SK-N-SH (cell line): ENCODE measurements at regions not wholly inside any gene's neighbourhood (a gene's known extent, or its start where the extent isn't known, plus 50 kb on each side); places are given as distances from the start of the nearest gene placed in this dataset.

Experiments used
- CTCF ChIA-PET: fragments of 300-600, 350-600 bp; formaldehyde crosslinking; extraction: SDS; loops from one replicate; lab custom pipeline; 2021; lab: Yijun Ruan, JAX
- POLR2A ChIA-PET: fragments of 350-600 bp; sonication (Branson Sonifier 250); formaldehyde crosslinking; extraction: SDS; loops from one replicate; lab custom pipeline; 2020; ENCODE audit warnings: antibody characterized with exemption, inconsistent platforms; lab: Yijun Ruan, JAX
- DNase-seq: peaks from one replicate; pipeline ENCODE4 v3.0.0; 2012
- H2AFZ ChIP-seq: fragments of 200-600 bp; sonication (generic); 2 replicates; pipeline ENCODE4 v1.8.1; 2016; ENCODE audit warnings: antibody characterized with exemption, mild to moderate bottlenecking, low read depth
- H3F3A ChIP-seq: fragments of 200-600 bp; sonication (generic); replicated peaks from 2 replicates; pipeline ENCODE3; 2016; ENCODE audit warnings: antibody characterized with exemption, mild to moderate bottlenecking; ENCODE audit not compliant: insufficient read depth
- H3K27ac ChIP-seq, 2 experiments: fragments of 200-500 bp in 1 of 2; fragments of 200-600 bp in 1 of 2; sonication (Bioruptor generic) in 1 of 2; sonication (generic), shearing (Covaris generic) in 1 of 2; 2 replicates each; pipeline versions ENCODE4 v1.5.1 to v1.6.1; 2014 to 2016; ENCODE audit warnings: low read depth in 2 of 2, inconsistent platforms in 1 of 2, low read length in 1 of 2, mild to moderate bottlenecking in 1 of 2, mixed read lengths in 1 of 2
- H3K27me3 ChIP-seq: fragments of 200-600 bp; sonication (generic), shearing (Covaris generic); 2 replicates; pipeline ENCODE4 v1.6.1; 2016; ENCODE audit warnings: mixed run types; ENCODE audit not compliant: insufficient read depth
- H3K36me3 ChIP-seq, 2 experiments: fragments of 200-500 bp in 1 of 2; fragments of 200-600 bp in 1 of 2; sonication (Bioruptor generic) in 1 of 2; sonication (generic) in 1 of 2; replicated peaks in 1 of 2; 2 replicates each; pipeline versions ENCODE3 to v1.5.1; 2014 to 2016; ENCODE audit warnings: low read length in 1 of 2, mild to moderate bottlenecking in 1 of 2; ENCODE audit not compliant: insufficient read depth in 2 of 2, control insufficient read depth in 1 of 2
- H3K4me1 ChIP-seq, 2 experiments: fragments of 200-500 bp in 1 of 2; fragments of 200-600 bp in 1 of 2; sonication (Bioruptor generic) in 1 of 2; sonication (generic), shearing (Covaris generic) in 1 of 2; 2 replicates each; pipeline versions ENCODE4 v1.5.1 to v1.6.1; 2014 to 2016; ENCODE audit warnings: low read depth in 1 of 2, low read length in 1 of 2, mixed run types in 1 of 2; ENCODE audit not compliant: insufficient read depth in 2 of 2, control insufficient read depth in 1 of 2
- H3K4me2 ChIP-seq: fragments of 200-600 bp; sonication (generic), shearing (Covaris generic); 2 replicates; pipeline ENCODE4 v1.6.1; 2017; ENCODE audit warnings: mixed run types
- H3K4me3 ChIP-seq, 2 experiments: fragments of 200-500 bp in 1 of 2; fragments of 200-600 bp in 1 of 2; sonication (Bioruptor generic) in 1 of 2; sonication (generic), shearing (Covaris generic) in 1 of 2; 2 replicates each; pipeline versions ENCODE4 v1.5.1 to v1.8.1; 2014 to 2016; ENCODE audit warnings: low read depth in 2 of 2, inconsistent platforms in 1 of 2, low read length in 1 of 2, mild to moderate bottlenecking in 1 of 2, mixed read lengths in 1 of 2, moderate library complexity in 1 of 2
- H3K79me2 ChIP-seq: fragments of 200-600 bp; sonication (generic); 2 replicates; pipeline ENCODE4 v1.8.1; 2017; ENCODE audit warnings: mild to moderate bottlenecking; ENCODE audit not compliant: insufficient read depth
- H3K9ac ChIP-seq: fragments of 200-600 bp; sonication (generic); 2 replicates; pipeline ENCODE4 v1.6.1; 2017; ENCODE audit warnings: mixed run types
- H3K9me2 ChIP-seq: fragments of 200-600 bp; sonication (generic); 2 replicates; pipeline ENCODE4 v1.6.1; 2017; ENCODE audit warnings: mixed run types
- H3K9me3 ChIP-seq: fragments of 200-600 bp; sonication (generic); 2 replicates; pipeline ENCODE4 v1.6.1; 2017; ENCODE audit warnings: mixed run types, mild to moderate bottlenecking, moderate library complexity
- H4K20me1 ChIP-seq: fragments of 200-600 bp; sonication (generic); 2 replicates; pipeline ENCODE4 v1.6.1; 2017; ENCODE audit warnings: mild to moderate bottlenecking, mixed run types; ENCODE audit not compliant: insufficient read depth
- ELF1 ChIP-seq: IDR thresholded peaks from 2 replicates; pipeline ENCODE4 v1.4.0; 2012
- EP300 ChIP-seq, 2 experiments: IDR thresholded peaks; 2 replicates each; pipeline versions ENCODE4 v1.4.0 to v1.6.1; 2012; ENCODE audit warnings: borderline replicate concordance in 1 of 2, low read depth in 1 of 2, low read length in 1 of 2
- EZH2phosphoT487 ChIP-seq: fragments of 200-600 bp; sonication (generic); IDR thresholded peaks from 2 replicates; pipeline ENCODE4 v1.6.1; 2017; ENCODE audit warnings: low read depth, mixed run types, mild to moderate bottlenecking, antibody characterized with exemption, moderate library complexity, borderline replicate concordance
- FOSL2 ChIP-seq: IDR thresholded peaks from 2 replicates; pipeline ENCODE4 v1.4.0; 2012; ENCODE audit warnings: low read depth, mild to moderate bottlenecking, moderate library complexity, borderline replicate concordance
- MXI1 ChIP-seq: IDR thresholded peaks from 2 replicates; pipeline ENCODE4 v1.6.1; 2012; ENCODE audit warnings: mild to moderate bottlenecking, low read depth, low read length, improper control_type of control experiment
- NRF1 ChIP-seq: IDR thresholded peaks from 2 replicates; pipeline ENCODE4 v1.6.1; 2012; ENCODE audit warnings: low read depth, mild to moderate bottlenecking, low read length
- POLR2AphosphoS5 ChIP-seq: IDR thresholded peaks from 2 replicates; pipeline ENCODE4 v1.6.1; 2012; ENCODE audit warnings: low read depth, low read length
- RCOR1 ChIP-seq: fragments of 150-350 bp; IDR thresholded peaks from 2 replicates; pipeline ENCODE4 v1.6.1; 2017; ENCODE audit warnings: antibody characterized with exemption, low read length
- RFX5 ChIP-seq: IDR thresholded peaks from 2 replicates; pipeline ENCODE4 v1.6.1; 2012; ENCODE audit warnings: mild to moderate bottlenecking, improper control_type of control experiment, low read length
- TAF1 ChIP-seq: IDR thresholded peaks from 2 replicates; pipeline ENCODE4 v1.6.1; 2012; ENCODE audit warnings: low read depth, mild to moderate bottlenecking, low read length, moderate library complexity, borderline replicate concordance
- TCF12 ChIP-seq: IDR thresholded peaks from 2 replicates; pipeline ENCODE4 v1.4.0; 2012
- TEAD4 ChIP-seq: IDR thresholded peaks from 2 replicates; pipeline ENCODE4 v1.4.0; 2012; ENCODE audit warnings: mild to moderate bottlenecking, borderline replicate concordance; ENCODE audit not compliant: insufficient read depth
- WGBS: methylation state at CpG from one replicate; pipeline ENCODE4 v1.1.6; 2017; ENCODE audit warnings: low lambda C conversion rate; 5-methylcytosine and 5-hydroxymethylcytosine counted together
- TF ChIP-seq, protein P1 (sequence below): fragments of 150-350 bp; IDR thresholded peaks from 2 replicates; pipeline ENCODE4 v1.6.1; 2017; ENCODE audit warnings: antibody characterized with exemption, low read length, low read depth, borderline replicate concordance
- TF ChIP-seq, protein P2 (sequence below): IDR thresholded peaks from 2 replicates; pipeline ENCODE4 v1.6.1; 2012; ENCODE audit warnings: mild to moderate bottlenecking, low read depth, low read length, moderate library complexity
- TF ChIP-seq, protein P3 (sequence below): IDR thresholded peaks from 2 replicates; pipeline ENCODE4; 2012
- TF ChIP-seq, protein P4 (sequence below): IDR thresholded peaks from 2 replicates; pipeline ENCODE4 v1.4.0; 2012; ENCODE audit warnings: low read depth
- TF ChIP-seq, protein P5 (sequence below): fragments of 150-350 bp; IDR thresholded peaks from 2 replicates; pipeline ENCODE4 v1.6.1; 2016; ENCODE audit warnings: mild to moderate bottlenecking, low read depth, low read length

DNA sequence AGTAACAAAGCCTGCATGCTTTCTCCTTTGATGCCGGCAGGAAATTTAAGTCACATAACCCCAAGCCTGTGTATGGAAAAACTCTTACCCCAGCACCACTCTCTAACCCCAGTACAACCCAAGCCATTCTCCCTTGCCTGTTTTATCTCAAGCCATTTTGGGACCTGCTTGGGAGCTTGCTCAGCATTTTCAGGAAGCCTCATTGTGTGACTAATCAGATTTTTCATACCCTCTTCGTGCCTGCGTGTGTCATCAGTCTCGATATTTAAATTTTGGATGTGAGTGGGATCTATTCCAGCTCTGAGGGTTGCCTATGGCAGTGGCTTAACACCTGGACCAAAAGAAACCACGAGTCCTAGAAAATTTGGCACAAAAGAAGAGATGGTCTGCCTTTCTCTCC is 426.2 kb downstream of the SQOR start (continued):
- TF ChIP-seq POLR2AphosphoS5: no peak

DNA sequence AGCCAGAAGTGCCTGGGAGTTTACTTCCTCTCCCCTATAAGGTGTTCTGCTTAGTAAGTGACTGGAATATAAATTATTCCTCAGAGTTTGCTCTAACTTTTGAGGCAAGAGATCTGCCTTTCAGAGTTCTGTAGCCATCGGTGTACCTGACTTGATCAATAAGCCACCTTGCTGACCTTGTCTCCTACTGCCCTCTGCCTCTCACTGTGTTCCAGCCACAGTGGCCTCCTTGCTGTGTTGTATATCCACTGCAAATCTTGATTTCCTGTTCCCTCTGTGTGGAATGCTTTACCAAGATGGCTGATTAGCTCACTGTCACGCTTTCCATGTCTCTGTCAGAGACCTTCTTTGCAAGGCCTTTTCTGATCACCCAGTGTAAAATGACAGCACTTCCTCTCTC is 442.4 kb downstream of the SQOR start:
- WGBS: 23% methylated on average over 2 of the region's 2 CpGs
- H3F3A ChIP-seq: no peaks in the 10 kb centered on the region

DNA sequence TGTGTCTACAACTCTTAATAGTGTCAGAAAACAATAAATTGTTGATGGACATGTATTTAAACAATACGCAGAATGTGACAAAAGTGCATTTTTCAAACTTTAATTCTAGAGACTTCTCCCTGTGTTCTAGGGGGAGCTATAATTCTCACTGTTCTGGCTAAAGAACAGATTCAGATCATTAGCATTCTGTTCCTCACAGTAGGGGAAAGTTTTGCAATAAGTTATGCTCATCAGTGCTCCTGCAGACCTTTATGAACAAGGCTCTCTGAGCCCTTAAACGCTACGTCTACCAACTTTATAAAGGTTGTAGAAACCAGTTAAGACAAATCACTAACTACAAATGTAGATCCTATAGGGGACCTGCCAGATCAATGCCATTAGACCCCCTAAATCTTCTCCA is 444.2 kb downstream of the SQOR start:
- POLR2A ChIA-PET: interaction anchor here (1.4 kb wide), 1 partner anchor 199 kb away, joined by 5 read pairs; no protein-coding TSS in a partner anchor
- no peak overlapping the region for H3K9ac ChIP-seq
- no peaks in the 10 kb centered on the region for H3K27me3 ChIP-seq
- H3K9me2 ChIP-seq: no peaks in the 10 kb centered on the region
- no peaks in the 10 kb centered on the region for H3K79me2 ChIP-seq
- no peak overlapping the region for H3K4me2 ChIP-seq
- no peaks in the 10 kb centered on the region for H3K36me3 ChIP-seq
- H3K4me1 ChIP-seq: peaks cover 0 to 17% of the 10 kb centered on the region in 2 experiments; a peak in 3 of 4 replicates
- H4K20me1 ChIP-seq: no peaks in the 10 kb centered on the region
- H3K27ac ChIP-seq: peak overlapping the region in 1 of 2 experiments; percentile 99; a peak in 2 of 4 replicates
- WGBS: 42% methylated on average over 3 of the region's 3 CpGs
- CTCF ChIA-PET: interaction anchor here (0.6 to 3.4 kb wide), 5 partner anchors 11 to 981 kb away, joined by 3 to 17 read pairs (median 3); no protein-coding TSS in a partner anchor
- no peak for DNase-seq
- H2AFZ ChIP-seq: no peak overlapping the region
- no peaks in the 10 kb centered on the region for H3K9me3 ChIP-seq
- no peaks in the 10 kb centered on the region for H3F3A ChIP-seq
- H3K4me3 ChIP-seq: no peak overlapping the region
- TF ChIP-seq TEAD4: no peak
- TF ChIP-seq EP300 (IDR thresholded peaks at IDR 0.05; ENCODE audit: borderline replicate concordance in 1 of 2, low read depth in 1 of 2, low read length in 1 of 2): no peak
- TF ChIP-seq, protein P1, sequence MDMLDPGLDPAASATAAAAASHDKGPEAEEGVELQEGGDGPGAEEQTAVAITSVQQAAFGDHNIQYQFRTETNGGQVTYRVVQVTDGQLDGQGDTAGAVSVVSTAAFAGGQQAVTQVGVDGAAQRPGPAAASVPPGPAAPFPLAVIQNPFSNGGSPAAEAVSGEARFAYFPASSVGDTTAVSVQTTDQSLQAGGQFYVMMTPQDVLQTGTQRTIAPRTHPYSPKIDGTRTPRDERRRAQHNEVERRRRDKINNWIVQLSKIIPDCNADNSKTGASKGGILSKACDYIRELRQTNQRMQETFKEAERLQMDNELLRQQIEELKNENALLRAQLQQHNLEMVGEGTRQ: no peak
- TF ChIP-seq, protein P2, sequence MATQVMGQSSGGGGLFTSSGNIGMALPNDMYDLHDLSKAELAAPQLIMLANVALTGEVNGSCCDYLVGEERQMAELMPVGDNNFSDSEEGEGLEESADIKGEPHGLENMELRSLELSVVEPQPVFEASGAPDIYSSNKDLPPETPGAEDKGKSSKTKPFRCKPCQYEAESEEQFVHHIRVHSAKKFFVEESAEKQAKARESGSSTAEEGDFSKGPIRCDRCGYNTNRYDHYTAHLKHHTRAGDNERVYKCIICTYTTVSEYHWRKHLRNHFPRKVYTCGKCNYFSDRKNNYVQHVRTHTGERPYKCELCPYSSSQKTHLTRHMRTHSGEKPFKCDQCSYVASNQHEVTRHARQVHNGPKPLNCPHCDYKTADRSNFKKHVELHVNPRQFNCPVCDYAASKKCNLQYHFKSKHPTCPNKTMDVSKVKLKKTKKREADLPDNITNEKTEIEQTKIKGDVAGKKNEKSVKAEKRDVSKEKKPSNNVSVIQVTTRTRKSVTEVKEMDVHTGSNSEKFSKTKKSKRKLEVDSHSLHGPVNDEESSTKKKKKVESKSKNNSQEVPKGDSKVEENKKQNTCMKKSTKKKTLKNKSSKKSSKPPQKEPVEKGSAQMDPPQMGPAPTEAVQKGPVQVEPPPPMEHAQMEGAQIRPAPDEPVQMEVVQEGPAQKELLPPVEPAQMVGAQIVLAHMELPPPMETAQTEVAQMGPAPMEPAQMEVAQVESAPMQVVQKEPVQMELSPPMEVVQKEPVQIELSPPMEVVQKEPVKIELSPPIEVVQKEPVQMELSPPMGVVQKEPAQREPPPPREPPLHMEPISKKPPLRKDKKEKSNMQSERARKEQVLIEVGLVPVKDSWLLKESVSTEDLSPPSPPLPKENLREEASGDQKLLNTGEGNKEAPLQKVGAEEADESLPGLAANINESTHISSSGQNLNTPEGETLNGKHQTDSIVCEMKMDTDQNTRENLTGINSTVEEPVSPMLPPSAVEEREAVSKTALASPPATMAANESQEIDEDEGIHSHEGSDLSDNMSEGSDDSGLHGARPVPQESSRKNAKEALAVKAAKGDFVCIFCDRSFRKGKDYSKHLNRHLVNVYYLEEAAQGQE: no peak
- TF ChIP-seq NRF1: no peak
- TF ChIP-seq MXI1: no peak
- TF ChIP-seq TAF1: no peak

More for the DNA sequence above, 442.4 kb downstream of the SQOR start:
- TF ChIP-seq, protein P3, sequence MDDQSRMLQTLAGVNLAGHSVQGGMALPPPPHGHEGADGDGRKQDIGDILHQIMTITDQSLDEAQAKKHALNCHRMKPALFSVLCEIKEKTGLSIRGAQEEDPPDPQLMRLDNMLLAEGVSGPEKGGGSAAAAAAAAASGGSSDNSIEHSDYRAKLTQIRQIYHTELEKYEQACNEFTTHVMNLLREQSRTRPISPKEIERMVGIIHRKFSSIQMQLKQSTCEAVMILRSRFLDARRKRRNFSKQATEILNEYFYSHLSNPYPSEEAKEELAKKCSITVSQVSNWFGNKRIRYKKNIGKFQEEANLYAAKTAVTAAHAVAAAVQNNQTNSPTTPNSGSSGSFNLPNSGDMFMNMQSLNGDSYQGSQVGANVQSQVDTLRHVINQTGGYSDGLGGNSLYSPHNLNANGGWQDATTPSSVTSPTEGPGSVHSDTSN: no peak
- TF ChIP-seq TAF1 (no peak), FOSL2 (no peak), NRF1 (no peak), EZH2phosphoT487 (no peak), RCOR1 (no peak), TCF12 (no peak), ELF1 (no peak), POLR2AphosphoS5 (no peak), RFX5 (no peak)
- TF ChIP-seq, protein P4, sequence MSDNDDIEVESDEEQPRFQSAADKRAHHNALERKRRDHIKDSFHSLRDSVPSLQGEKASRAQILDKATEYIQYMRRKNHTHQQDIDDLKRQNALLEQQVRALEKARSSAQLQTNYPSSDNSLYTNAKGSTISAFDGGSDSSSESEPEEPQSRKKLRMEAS: no peak
- TF ChIP-seq, protein P5, sequence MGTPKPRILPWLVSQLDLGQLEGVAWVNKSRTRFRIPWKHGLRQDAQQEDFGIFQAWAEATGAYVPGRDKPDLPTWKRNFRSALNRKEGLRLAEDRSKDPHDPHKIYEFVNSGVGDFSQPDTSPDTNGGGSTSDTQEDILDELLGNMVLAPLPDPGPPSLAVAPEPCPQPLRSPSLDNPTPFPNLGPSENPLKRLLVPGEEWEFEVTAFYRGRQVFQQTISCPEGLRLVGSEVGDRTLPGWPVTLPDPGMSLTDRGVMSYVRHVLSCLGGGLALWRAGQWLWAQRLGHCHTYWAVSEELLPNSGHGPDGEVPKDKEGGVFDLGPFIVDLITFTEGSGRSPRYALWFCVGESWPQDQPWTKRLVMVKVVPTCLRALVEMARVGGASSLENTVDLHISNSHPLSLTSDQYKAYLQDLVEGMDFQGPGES: no peak
- TF ChIP-seq, all 33 proteins: peak for 0
- no peaks in the 10 kb centered on the region for H3K36me3 ChIP-seq
- ChIA-PET POLR2A (no interaction called here), CTCF (interaction anchor here (0.9 to 1.7 kb wide), 3 partner anchors 15 to 275 kb away, joined by 3 to 4 read pairs (median 3); no protein-coding TSS in a partner anchor)
- H3K4me1 ChIP-seq: peaks cover 0 to 17% of the 10 kb centered on the region in 2 experiments; a peak in 3 of 4 replicates
- no peak overlapping the region for H3K4me2 ChIP-seq
- H3K79me2 ChIP-seq: no peaks in the 10 kb centered on the region
- H2AFZ ChIP-seq: no peak overlapping the region
- no peaks in the 10 kb centered on the region for H3K27me3 ChIP-seq
- H3K9me2 ChIP-seq: no peaks in the 10 kb centered on the region
- H4K20me1 ChIP-seq: no peaks in the 10 kb centered on the region
- H3K9ac ChIP-seq: no peak overlapping the region
- no peak overlapping the region for H3K27ac ChIP-seq
- H3K4me3 ChIP-seq: no peak overlapping the region
- DNase-seq: no peak
- no peaks in the 10 kb centered on the region for H3K9me3 ChIP-seq
